Spleen (tissue), 11 donors: ENCODE measurements at regions not wholly inside any gene's neighbourhood (a gene's known extent, or its start where the extent isn't known, plus 50 kb on each side); places are given as distances from the start of the nearest gene placed in this dataset.

Experiments
- DNase-seq: peaks from one replicate; pipeline ENCODE4 v3.0.0-alpha.2; 2020
- H3K27ac ChIP-seq, 8 donors: fragments of 200-600 bp; sonication (generic) in 7 of 8; 1 replicate in 4 of 8; 2 replicates in 4 of 8; pipeline versions ENCODE4 v1.5.0 to v1.8.0; 2016 to 2021; ENCODE audit warnings: inconsistent platforms in 4 of 8, mild to moderate bottlenecking in 4 of 8, moderate library complexity in 1 of 8
- H3K27me3 ChIP-seq, 7 donors: fragments of 200-600 bp; sonication (generic) in 6 of 7; replicated peaks in 1 of 7; 1 replicate in 4 of 7; 2 replicates in 3 of 7; pipeline versions ENCODE4 v1.5.0 to v1.8.0; 2016 to 2021; ENCODE audit warnings: inconsistent platforms in 3 of 7, mild to moderate bottlenecking in 1 of 7
- H3K36me3 ChIP-seq, 6 donors: fragments of 200-600 bp; sonication (generic) in 5 of 6; 1 replicate in 4 of 6; 2 replicates in 2 of 6; pipeline versions ENCODE4 v1.5.0 to v1.8.0; 2016 to 2021; ENCODE audit warnings: inconsistent platforms in 2 of 6
- H3K4me1 ChIP-seq, 6 donors: fragments of 200-600 bp; sonication (generic) in 5 of 6; 1 replicate in 3 of 6; 2 replicates in 3 of 6; pipeline versions ENCODE4 v1.5.0 to v1.8.0; 2016 to 2021; ENCODE audit warnings: inconsistent platforms in 3 of 6
- H3K4me3 ChIP-seq, 8 donors: fragments of 200-600 bp; sonication (generic) in 7 of 8; 1 replicate in 4 of 8; 2 replicates in 4 of 8; pipeline versions ENCODE4 v1.5.0 to v1.8.0; 2016 to 2021; ENCODE audit warnings: inconsistent platforms in 4 of 8, mild to moderate bottlenecking in 4 of 8, moderate library complexity in 2 of 8
- H3K9me3 ChIP-seq, 8 donors: fragments of 200-600 bp; sonication (generic) in 7 of 8; 1 replicate in 4 of 8; 2 replicates in 4 of 8; pipeline versions ENCODE4 v1.5.0 to v1.8.0; 2016 to 2021; ENCODE audit warnings: inconsistent platforms in 4 of 8
- POLR2A ChIP-seq, 3 donors: fragments of 450-650 bp; IDR thresholded peaks; one replicate each; pipeline ENCODE4 v1.5.1; 2017; ENCODE audit warnings: antibody characterized with exemption in 3 of 3, mild to moderate bottlenecking in 1 of 3
- POLR2AphosphoS5 ChIP-seq, 3 donors: sonication (generic); formaldehyde crosslinking; IDR thresholded peaks; one replicate each; pipeline ENCODE4 v1.5.1; 2017; ENCODE audit warnings: antibody characterized with exemption in 3 of 3
- WGBS, 5 donors: extraction: QIAGEN DNeasy Blood & Tissue Kit in 3 of 5; methylation state at CpG; one replicate each; pipeline versions ENCODE4 v1.1.5 to v1.1.7; 2013 to 2018; 5-methylcytosine and 5-hydroxymethylcytosine counted together
- intact Hi-C: fragments of 100-400 bp; cut with DNase I; formaldehyde crosslinking; loops from one replicate; pipeline ENCODE4 v1.15.0; 2023; ENCODE audit warnings: low total_unique reads
- TF ChIP-seq, protein P1 (sequence below), 11 experiments: fragments of 200-600 bp in 7 of 11; fragments of 450-650 bp in 4 of 11; sonication (generic) in 4 of 11; IDR thresholded peaks in 8 of 11; conservative IDR thresholded peaks in 3 of 11; 1 replicate in 7 of 11; 2 replicates in 4 of 11; pipeline versions ENCODE4 v1.4.0 to v1.8.0; 2016 to 2021; ENCODE audit warnings: antibody characterized with exemption in 11 of 11, inconsistent platforms in 4 of 11, mild to moderate bottlenecking in 1 of 11
- donor health status: healthy with polysubstance abuse.
- donor health status: DM: no; HTN: no; CAD: no; lungs with moderate emphysema.
- donor health status: DM: no; HTN: no; CAD: no.
- donor health status: Bipolar disorder and iron deficiency.
- donor health status: healthy.
- donor health status: DM: no; HTN: no; CAD: no.
- donor health status: DM: yes; HTN: yes; CAD: no.

DNA sequence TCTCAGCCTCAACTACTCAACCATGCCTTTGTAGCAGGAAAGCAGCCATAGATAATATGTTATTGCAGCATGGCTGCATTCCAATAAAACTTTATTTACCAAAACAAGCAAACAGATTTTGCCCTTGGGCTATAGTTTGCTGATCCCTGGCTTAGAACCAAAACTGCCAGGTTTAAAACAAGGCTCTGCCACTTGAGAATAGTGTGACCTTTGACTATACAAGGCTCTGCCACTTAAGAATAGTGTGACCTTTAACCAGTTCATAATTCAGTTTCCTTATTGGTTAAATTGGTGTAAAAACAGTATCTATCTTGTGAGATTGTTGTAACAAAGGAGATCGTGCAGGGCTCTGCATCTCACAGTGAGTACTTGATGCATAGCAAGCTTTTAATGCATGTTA, 217.3 kb upstream of the MTNR1B start:
- Histone ChIP-seq H3K9me3 (peaks cover 0 to 8% (median 0%) of the 10 kb centered on the region in 8 donors), H3K27me3 (peaks cover 0 to 5% (median 0%) of the 10 kb centered on the region in 7 donors), H3K4me1 (no peaks in the 10 kb centered on the region), H3K36me3 (no peaks in the 10 kb centered on the region), H3K27ac (no peak overlapping the region), H3K4me3 (no peak overlapping the region)
- no peak for DNase-seq
- TF ChIP-seq, protein P1, sequence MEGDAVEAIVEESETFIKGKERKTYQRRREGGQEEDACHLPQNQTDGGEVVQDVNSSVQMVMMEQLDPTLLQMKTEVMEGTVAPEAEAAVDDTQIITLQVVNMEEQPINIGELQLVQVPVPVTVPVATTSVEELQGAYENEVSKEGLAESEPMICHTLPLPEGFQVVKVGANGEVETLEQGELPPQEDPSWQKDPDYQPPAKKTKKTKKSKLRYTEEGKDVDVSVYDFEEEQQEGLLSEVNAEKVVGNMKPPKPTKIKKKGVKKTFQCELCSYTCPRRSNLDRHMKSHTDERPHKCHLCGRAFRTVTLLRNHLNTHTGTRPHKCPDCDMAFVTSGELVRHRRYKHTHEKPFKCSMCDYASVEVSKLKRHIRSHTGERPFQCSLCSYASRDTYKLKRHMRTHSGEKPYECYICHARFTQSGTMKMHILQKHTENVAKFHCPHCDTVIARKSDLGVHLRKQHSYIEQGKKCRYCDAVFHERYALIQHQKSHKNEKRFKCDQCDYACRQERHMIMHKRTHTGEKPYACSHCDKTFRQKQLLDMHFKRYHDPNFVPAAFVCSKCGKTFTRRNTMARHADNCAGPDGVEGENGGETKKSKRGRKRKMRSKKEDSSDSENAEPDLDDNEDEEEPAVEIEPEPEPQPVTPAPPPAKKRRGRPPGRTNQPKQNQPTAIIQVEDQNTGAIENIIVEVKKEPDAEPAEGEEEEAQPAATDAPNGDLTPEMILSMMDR (IDR thresholded peaks at IDR 0.05 in 8 of 11, conservative IDR thresholded peaks at IDR 0.05 in 3 of 11): no peak
- TF ChIP-seq POLR2A (IDR thresholded peaks at IDR 0.05) (no peak), POLR2AphosphoS5 (IDR thresholded peaks at IDR 0.05) (no peak)
- intact Hi-C loops: no loop called here
- WGBS, 5 donors: 69 to 79% (median 74%) methylated on average over 1 of the region's 1 CpG

DNA sequence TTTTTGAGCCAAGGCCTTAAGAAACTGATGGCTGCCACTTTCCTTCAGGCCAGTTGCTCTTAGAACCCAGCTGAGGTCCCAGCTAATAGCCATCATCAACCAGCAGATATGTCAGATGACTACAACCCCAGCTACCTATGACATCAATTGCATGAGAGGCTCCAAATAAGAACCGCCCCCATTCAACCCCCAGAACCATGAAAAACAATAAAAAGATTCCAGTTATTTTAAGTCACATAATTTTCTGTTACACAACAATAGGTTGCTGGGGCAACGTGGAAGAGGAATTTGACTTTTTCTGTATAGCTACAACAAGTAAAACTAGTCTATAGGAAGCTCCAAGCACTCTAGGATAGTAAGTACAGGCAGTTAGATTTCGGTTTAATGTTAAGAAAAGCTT, 216.3 kb upstream of the MTNR1B start:
- Histone ChIP-seq H3K9me3 (peaks cover 0 to 5% (median 0%) of the 10 kb centered on the region in 8 donors), H3K27me3 (peaks cover 0 to 5% (median 0%) of the 10 kb centered on the region in 7 donors), H3K4me3 (no peak overlapping the region), H3K4me1 (no peaks in the 10 kb centered on the region), H3K36me3 (no peaks in the 10 kb centered on the region), H3K27ac (no peak overlapping the region)
- intact Hi-C loops: no loop called here
- WGBS, 5 donors: 79 to 88% (median 83%) methylated on average over 3 of the region's 3 CpGs
- TF ChIP-seq POLR2A (IDR thresholded peaks at IDR 0.05) (no peak), POLR2AphosphoS5 (IDR thresholded peaks at IDR 0.05) (no peak)
- TF ChIP-seq, protein P1 (IDR thresholded peaks at IDR 0.05 in 8 of 11, conservative IDR thresholded peaks at IDR 0.05 in 3 of 11): no peak
- DNase-seq: no peak

- DNase-seq: no peak
- Histone ChIP-seq H3K4me3 (no peak overlapping the region), H3K4me1 (no peaks in the 10 kb centered on the region), H3K36me3 (no peaks in the 10 kb centered on the region), H3K27ac (no peak overlapping the region), H3K27me3 (no peaks in the 10 kb centered on the region), H3K9me3 (peaks cover 0 to 5% (median 0%) of the 10 kb centered on the region in 8 donors)
- TF ChIP-seq, protein P1 (IDR thresholded peaks at IDR 0.05 in 8 of 11, conservative IDR thresholded peaks at IDR 0.05 in 3 of 11): no peak
- TF ChIP-seq POLR2AphosphoS5 (IDR thresholded peaks at IDR 0.05) (no peak), POLR2A (IDR thresholded peaks at IDR 0.05) (no peak)
- 93 to 96% (median 93%) methylated on average over 2 of the region's 2 CpGs for WGBS, 5 donors
- intact Hi-C loops: no loop called here
These were observed 211.1 kb upstream of the MTNR1B start for GRCh38 chr11:92758241-92758780.

GRCh38 chr11:92759571-92760214, 209.8 kb upstream of the MTNR1B start:
- DNase-seq: no peak
- no peak overlapping the region for H3K27ac ChIP-seq
- H3K4me1 ChIP-seq: no peaks in the 10 kb centered on the region
- H3K36me3 ChIP-seq: no peaks in the 10 kb centered on the region
- intact Hi-C loops: no loop called here
- no peak overlapping the region for H3K4me3 ChIP-seq
- H3K9me3 ChIP-seq: no peaks in the 10 kb centered on the region
- no peaks in the 10 kb centered on the region for H3K27me3 ChIP-seq
- no peak for TF ChIP-seq POLR2A (IDR thresholded peaks at IDR 0.05)
- TF ChIP-seq, protein P1 (IDR thresholded peaks at IDR 0.05 in 8 of 11, conservative IDR thresholded peaks at IDR 0.05 in 3 of 11): no peak
- TF ChIP-seq POLR2AphosphoS5 (IDR thresholded peaks at IDR 0.05): no peak
- 77 to 94% (median 89%) methylated on average over 8 of the region's 8 CpGs for WGBS, 5 donors
